HepG2 (cell line): ENCODE measurements at regions not wholly inside any gene's neighbourhood (a gene's known extent, or its start where the extent isn't known, plus 50 kb on each side); places are given as distances from the start of the nearest gene placed in this dataset.

Source experiments
- FOXJ3 ChIP-seq: sonication (generic); formaldehyde crosslinking; IDR thresholded peaks from 2 replicates; pipeline ENCODE4 v1.4.0; 2020; ENCODE audit warnings: missing genetic modification reagents, mild to moderate bottlenecking, borderline replicate concordance
- NBN ChIP-seq: fragments of 450-650 bp; conservative IDR thresholded peaks from 2 replicates; pipeline ENCODE4 v1.6.1; 2017
- REPIN1 ChIP-seq: sonication (generic); formaldehyde crosslinking; IDR thresholded peaks from 2 replicates; pipeline ENCODE4 v1.8.0; 2022; ENCODE audit warnings: missing genetic modification reagents, low read depth, mild to moderate bottlenecking, borderline replicate concordance
- SUZ12 ChIP-seq: fragments of 150-350 bp; IDR thresholded peaks from 2 replicates; pipeline ENCODE4 v1.6.1; 2014; ENCODE audit warnings: low read depth, low read length
- TRAFD1 ChIP-seq: sonication (generic); formaldehyde crosslinking; IDR thresholded peaks from 2 replicates; pipeline ENCODE4 v1.5.1; 2020; ENCODE audit warnings: missing genetic modification reagents, mild to moderate bottlenecking, borderline replicate concordance
- ZBTB37 ChIP-seq: sonication (generic); formaldehyde crosslinking; IDR thresholded peaks from 2 replicates; pipeline ENCODE4 v1.4.0; 2020; ENCODE audit warnings: mild to moderate bottlenecking, missing genetic modification reagents
- ZNF503 ChIP-seq: sonication (generic); formaldehyde crosslinking; IDR thresholded peaks from 2 replicates; pipeline ENCODE4 v1.4.0; 2020; ENCODE audit warnings: missing genetic modification reagents
- ZNF605 ChIP-seq: sonication (generic); formaldehyde crosslinking; IDR thresholded peaks from 2 replicates; pipeline ENCODE4 v1.8.0; 2022; ENCODE audit warnings: mild to moderate bottlenecking, missing genetic modification reagents
- ZNF615 ChIP-seq: sonication (generic); formaldehyde crosslinking; IDR thresholded peaks from 2 replicates; pipeline ENCODE4 v1.5.0; 2020; ENCODE audit warnings: mild to moderate bottlenecking, missing genetic modification reagents, borderline replicate concordance
- ZNF773 ChIP-seq: sonication (generic); formaldehyde crosslinking; IDR thresholded peaks from 2 replicates; pipeline ENCODE4 v1.4.0; 2020; ENCODE audit warnings: missing genetic modification reagents, borderline replicate concordance
- TF ChIP-seq, protein P1 (sequence below): IDR thresholded peaks from 2 replicates; pipeline ENCODE4 v1.6.1; 2016; ENCODE audit warnings: low read depth, missing genetic modification reagents, missing compliant biosample characterization
- TF ChIP-seq, protein P2 (sequence below): IDR thresholded peaks from 2 replicates; pipeline ENCODE4 v1.4.0; 2020; ENCODE audit warnings: mild to moderate bottlenecking, missing genetic modification reagents

DNA sequence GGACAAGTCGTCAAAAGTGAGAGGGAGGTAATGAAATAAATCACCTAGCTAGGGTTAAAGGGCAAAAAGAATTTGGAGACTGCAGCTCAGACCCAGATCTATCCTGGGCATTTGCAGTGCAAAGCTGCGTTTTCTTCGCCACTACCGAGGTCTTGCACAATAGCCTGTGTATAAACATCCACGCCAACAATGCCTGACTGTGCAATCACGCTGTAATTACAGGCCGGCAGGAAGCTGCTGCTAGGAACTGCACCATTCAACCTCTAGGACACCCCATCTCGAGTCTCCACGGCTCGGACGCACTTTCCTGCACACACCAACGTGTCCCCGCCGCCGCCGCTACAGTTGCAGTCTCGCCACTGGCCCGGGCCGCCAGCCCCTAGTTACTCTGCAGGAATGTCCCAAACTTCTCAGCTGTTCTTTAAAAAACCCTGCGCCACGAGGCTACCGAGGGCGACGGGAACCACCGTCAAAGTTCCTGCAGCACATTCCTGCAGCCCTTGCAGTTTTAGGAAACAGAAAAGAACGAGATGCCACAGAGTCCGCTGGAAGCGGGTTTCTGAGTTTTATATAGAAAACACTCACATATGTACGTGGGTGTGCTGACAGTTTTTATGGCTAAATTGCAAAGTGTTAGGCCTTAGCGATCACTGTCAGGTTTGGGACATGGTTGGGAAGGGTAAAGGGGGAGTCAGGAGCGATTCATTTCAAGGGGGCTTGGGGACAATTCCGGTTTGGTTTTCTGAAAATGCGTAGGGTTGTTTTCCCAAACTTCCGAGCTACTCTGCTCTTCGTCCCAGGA lies 65.6 kb upstream of the PTGR2 start (continued):
- no peak for TF ChIP-seq TRAFD1 (CRISPR knock-in tag)
- TF ChIP-seq, protein P1, sequence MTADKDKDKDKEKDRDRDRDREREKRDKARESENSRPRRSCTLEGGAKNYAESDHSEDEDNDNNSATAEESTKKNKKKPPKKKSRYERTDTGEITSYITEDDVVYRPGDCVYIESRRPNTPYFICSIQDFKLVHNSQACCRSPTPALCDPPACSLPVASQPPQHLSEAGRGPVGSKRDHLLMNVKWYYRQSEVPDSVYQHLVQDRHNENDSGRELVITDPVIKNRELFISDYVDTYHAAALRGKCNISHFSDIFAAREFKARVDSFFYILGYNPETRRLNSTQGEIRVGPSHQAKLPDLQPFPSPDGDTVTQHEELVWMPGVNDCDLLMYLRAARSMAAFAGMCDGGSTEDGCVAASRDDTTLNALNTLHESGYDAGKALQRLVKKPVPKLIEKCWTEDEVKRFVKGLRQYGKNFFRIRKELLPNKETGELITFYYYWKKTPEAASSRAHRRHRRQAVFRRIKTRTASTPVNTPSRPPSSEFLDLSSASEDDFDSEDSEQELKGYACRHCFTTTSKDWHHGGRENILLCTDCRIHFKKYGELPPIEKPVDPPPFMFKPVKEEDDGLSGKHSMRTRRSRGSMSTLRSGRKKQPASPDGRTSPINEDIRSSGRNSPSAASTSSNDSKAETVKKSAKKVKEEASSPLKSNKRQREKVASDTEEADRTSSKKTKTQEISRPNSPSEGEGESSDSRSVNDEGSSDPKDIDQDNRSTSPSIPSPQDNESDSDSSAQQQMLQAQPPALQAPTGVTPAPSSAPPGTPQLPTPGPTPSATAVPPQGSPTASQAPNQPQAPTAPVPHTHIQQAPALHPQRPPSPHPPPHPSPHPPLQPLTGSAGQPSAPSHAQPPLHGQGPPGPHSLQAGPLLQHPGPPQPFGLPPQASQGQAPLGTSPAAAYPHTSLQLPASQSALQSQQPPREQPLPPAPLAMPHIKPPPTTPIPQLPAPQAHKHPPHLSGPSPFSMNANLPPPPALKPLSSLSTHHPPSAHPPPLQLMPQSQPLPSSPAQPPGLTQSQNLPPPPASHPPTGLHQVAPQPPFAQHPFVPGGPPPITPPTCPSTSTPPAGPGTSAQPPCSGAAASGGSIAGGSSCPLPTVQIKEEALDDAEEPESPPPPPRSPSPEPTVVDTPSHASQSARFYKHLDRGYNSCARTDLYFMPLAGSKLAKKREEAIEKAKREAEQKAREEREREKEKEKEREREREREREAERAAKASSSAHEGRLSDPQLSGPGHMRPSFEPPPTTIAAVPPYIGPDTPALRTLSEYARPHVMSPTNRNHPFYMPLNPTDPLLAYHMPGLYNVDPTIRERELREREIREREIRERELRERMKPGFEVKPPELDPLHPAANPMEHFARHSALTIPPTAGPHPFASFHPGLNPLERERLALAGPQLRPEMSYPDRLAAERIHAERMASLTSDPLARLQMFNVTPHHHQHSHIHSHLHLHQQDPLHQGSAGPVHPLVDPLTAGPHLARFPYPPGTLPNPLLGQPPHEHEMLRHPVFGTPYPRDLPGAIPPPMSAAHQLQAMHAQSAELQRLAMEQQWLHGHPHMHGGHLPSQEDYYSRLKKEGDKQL (CRISPR knock-in tag): no peak
- no peak for TF ChIP-seq NBN
- no peak; the same call in 1 of the 2 replicates for TF ChIP-seq ZNF605 (CRISPR knock-in tag)
- TF ChIP-seq ZNF503 (CRISPR knock-in tag): peak; percentile 77; the same call in 1 of the 2 replicates
- no peak for TF ChIP-seq ZNF615 (CRISPR knock-in tag)
- TF ChIP-seq REPIN1: peak; percentile 80; the same call in 1 of the 2 replicates
- peak; percentile 79 for TF ChIP-seq ZBTB37 (CRISPR knock-in tag)
- TF ChIP-seq ZNF773 (CRISPR knock-in tag): 0 out of 2 replicates have a peak, but pooled peaks have one; percentile 65
- peak; percentile 93 for TF ChIP-seq FOXJ3
- TF ChIP-seq SUZ12: no peak
- TF ChIP-seq, protein P2, sequence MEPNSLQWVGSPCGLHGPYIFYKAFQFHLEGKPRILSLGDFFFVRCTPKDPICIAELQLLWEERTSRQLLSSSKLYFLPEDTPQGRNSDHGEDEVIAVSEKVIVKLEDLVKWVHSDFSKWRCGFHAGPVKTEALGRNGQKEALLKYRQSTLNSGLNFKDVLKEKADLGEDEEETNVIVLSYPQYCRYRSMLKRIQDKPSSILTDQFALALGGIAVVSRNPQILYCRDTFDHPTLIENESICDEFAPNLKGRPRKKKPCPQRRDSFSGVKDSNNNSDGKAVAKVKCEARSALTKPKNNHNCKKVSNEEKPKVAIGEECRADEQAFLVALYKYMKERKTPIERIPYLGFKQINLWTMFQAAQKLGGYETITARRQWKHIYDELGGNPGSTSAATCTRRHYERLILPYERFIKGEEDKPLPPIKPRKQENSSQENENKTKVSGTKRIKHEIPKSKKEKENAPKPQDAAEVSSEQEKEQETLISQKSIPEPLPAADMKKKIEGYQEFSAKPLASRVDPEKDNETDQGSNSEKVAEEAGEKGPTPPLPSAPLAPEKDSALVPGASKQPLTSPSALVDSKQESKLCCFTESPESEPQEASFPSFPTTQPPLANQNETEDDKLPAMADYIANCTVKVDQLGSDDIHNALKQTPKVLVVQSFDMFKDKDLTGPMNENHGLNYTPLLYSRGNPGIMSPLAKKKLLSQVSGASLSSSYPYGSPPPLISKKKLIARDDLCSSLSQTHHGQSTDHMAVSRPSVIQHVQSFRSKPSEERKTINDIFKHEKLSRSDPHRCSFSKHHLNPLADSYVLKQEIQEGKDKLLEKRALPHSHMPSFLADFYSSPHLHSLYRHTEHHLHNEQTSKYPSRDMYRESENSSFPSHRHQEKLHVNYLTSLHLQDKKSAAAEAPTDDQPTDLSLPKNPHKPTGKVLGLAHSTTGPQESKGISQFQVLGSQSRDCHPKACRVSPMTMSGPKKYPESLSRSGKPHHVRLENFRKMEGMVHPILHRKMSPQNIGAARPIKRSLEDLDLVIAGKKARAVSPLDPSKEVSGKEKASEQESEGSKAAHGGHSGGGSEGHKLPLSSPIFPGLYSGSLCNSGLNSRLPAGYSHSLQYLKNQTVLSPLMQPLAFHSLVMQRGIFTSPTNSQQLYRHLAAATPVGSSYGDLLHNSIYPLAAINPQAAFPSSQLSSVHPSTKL (CRISPR knock-in tag): peak; percentile 87
